ENCODE measurements at regions not wholly inside any gene's neighbourhood (a gene's known extent, or its start where the extent isn't known, plus 50 kb on each side); places are given as distances from the start of the nearest gene placed in this dataset.

DNA sequence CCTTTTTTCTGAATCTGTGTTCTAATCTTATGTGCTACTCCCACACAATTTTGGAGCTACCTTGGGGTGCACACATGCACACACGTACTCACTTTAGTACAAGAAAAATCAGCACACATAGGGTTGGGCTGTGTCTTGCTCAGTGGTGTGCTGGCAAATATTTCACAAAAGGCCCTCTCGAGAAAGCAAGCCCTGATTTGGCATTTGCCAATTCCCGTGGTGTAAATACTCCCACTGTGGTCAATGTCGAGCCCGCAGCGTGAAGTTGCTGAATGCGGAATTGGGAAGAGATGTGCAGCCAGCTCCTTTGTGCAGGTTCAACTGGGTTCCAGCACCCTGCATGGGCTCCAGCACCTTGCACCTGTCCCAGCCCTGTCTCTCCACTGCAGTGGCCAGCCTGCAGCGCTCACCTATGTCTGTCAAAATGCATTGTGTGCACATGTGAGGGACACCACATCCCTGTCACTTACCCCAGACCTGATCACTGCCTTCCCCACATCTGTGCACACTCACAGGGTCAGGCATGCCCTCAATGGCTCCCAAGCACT, 78.4 kb upstream of the WNT4 start:
- H3K79me2 ChIP-seq (ENCODE audit: insufficient read depth, low read length): no peaks in the 10 kb centered on the region
- ATAC-seq: no peak
- 0 out of 2 replicates have a peak, but pooled peaks cover 3% of the 10 kb centered on the region for H4K20me1 ChIP-seq (ENCODE audit: insufficient read depth, low read length)
- POLR2A ChIA-PET: no interaction called here
- FAIRE-seq: no peak
- no peaks in the 10 kb centered on the region for H3K36me3 ChIP-seq (replicated peaks in 1 of 2; ENCODE audit: control insufficient read depth in 1 of 2, insufficient read depth in 2 of 2, low read length in 2 of 2)
- DNase-seq (ENCODE audit: low spot score): no peak
- no TSS peak for BruUV-seq (replicated peaks)
- in situ Hi-C loops (cut with HindIII; ENCODE audit: extremely low pct_ligation_motif_present, low pct_unique_long_range_greater_than_20kb) (no loop called here), intact Hi-C loops (cut with micrococcal nuclease; ENCODE audit: unreplicated experiment) (no loop called here)
- CTCF ChIA-PET (ENCODE audit: low intra/inter-chr PET ratio, low total read pairs): no interaction called here
- no peak overlapping the region for H3K4me2 ChIP-seq (ENCODE audit: low read depth, low read length)
- no peak overlapping the region for H2AFZ ChIP-seq (ENCODE audit: low read length)
- H3K9me3 ChIP-seq (ENCODE audit: low read length): no peaks in the 10 kb centered on the region
- no peak overlapping the region for H3K9ac ChIP-seq (ENCODE audit: insufficient read depth, low read depth, low read length)
- TF ChIP-seq ZNF724P (CRISPR knock-in tag; IDR thresholded peaks at IDR 0.05; ENCODE audit: borderline replicate concordance): no peak
- TF ChIP-seq ISX (CRISPR knock-in tag; conservative IDR thresholded peaks at IDR 0.05): no peak
- TF ChIP-seq ELF4 (CRISPR knock-in tag; IDR thresholded peaks at IDR 0.05; ENCODE audit: borderline replicate concordance): no peak
- TF ChIP-seq POLR2AphosphoS5 (IDR thresholded peaks at IDR 0.05; ENCODE audit: low read depth, low read length): no peak
- TF ChIP-seq, protein P1, sequence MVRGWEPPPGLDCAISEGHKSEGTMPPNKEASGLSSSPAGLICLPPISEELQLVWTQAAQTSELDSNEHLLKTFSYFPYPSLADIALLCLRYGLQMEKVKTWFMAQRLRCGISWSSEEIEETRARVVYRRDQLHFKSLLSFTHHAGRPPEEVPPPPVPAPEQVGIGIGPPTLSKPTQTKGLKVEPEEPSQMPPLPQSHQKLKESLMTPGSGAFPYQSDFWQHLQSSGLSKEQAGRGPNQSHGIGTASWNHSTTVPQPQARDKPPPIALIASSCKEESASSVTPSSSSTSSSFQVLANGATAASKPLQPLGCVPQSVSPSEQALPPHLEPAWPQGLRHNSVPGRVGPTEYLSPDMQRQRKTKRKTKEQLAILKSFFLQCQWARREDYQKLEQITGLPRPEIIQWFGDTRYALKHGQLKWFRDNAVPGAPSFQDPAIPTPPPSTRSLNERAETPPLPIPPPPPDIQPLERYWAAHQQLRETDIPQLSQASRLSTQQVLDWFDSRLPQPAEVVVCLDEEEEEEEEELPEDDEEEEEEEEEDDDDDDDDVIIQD (CRISPR knock-in tag; IDR thresholded peaks at IDR 0.05; ENCODE audit: low read depth): no peak
- no peak for TF ChIP-seq SP140L (CRISPR knock-in tag; IDR thresholded peaks at IDR 0.05; ENCODE audit: borderline replicate concordance)
- TF ChIP-seq FOXA3 (CRISPR knock-in tag; IDR thresholded peaks at IDR 0.05): no peak
- TF ChIP-seq ZNF562 (CRISPR knock-in tag; IDR thresholded peaks at IDR 0.05; ENCODE audit: borderline replicate concordance): no peak
- no peak for TF ChIP-seq IRX3 (CRISPR knock-in tag; IDR thresholded peaks at IDR 0.05; ENCODE audit: borderline replicate concordance, low read depth)
- TF ChIP-seq ATF7 (IDR thresholded peaks at IDR 0.05): no peak
- no peak for TF ChIP-seq ATF7 (CRISPR knock-in tag; IDR thresholded peaks at IDR 0.05)
- no peak for TF ChIP-seq ZNF678 (CRISPR knock-in tag; IDR thresholded peaks at IDR 0.05)
- no peak for TF ChIP-seq ZBTB37 (CRISPR knock-in tag; IDR thresholded peaks at IDR 0.05)
- TF ChIP-seq ETV5 (CRISPR knock-in tag; IDR thresholded peaks at IDR 0.05; ENCODE audit: borderline replicate concordance): no peak
- no peak overlapping the region for H3K27ac ChIP-seq (ENCODE audit: extremely low read length, insufficient read depth, low read length)
- peaks cover 8 to 75% of the 10 kb centered on the region in 2 experiments for H3K27me3 ChIP-seq (ENCODE audit: control insufficient read depth in 1 of 2, insufficient read depth in 2 of 2, low read length in 2 of 2)
- H3K4me3 ChIP-seq (replicated peaks in 1 of 3; ENCODE audit: insufficient read depth in 1 of 3, low read depth in 2 of 3, low read length in 3 of 3): no peak overlapping the region
- 49% methylated on average over 8 of the region's 8 CpGs for WGBS (ENCODE audit: low lambda C conversion rate)
- H3K4me1 ChIP-seq (ENCODE audit: insufficient read depth, low read length): no peaks in the 10 kb centered on the region

All from HepG2 (cell line).